HG03095 (cell line): ENCODE measurements at regions not wholly inside any gene's neighbourhood (a gene's known extent, or its start where the extent isn't known, plus 50 kb on each side); places are given as distances from the start of the nearest gene placed in this dataset.

Experiments
- ATAC-seq: cut with Tn5 transposase; IDR thresholded peaks from one replicate; pipeline ENCODE4 v1.9.1; 2021; ENCODE audit warnings: moderate library complexity; ENCODE audit not compliant: unreplicated experiment

GRCh38 chr11:15577519-15577918 is 462.8 kb downstream of the INSC start:
- ATAC-seq, result no peak

DNA sequence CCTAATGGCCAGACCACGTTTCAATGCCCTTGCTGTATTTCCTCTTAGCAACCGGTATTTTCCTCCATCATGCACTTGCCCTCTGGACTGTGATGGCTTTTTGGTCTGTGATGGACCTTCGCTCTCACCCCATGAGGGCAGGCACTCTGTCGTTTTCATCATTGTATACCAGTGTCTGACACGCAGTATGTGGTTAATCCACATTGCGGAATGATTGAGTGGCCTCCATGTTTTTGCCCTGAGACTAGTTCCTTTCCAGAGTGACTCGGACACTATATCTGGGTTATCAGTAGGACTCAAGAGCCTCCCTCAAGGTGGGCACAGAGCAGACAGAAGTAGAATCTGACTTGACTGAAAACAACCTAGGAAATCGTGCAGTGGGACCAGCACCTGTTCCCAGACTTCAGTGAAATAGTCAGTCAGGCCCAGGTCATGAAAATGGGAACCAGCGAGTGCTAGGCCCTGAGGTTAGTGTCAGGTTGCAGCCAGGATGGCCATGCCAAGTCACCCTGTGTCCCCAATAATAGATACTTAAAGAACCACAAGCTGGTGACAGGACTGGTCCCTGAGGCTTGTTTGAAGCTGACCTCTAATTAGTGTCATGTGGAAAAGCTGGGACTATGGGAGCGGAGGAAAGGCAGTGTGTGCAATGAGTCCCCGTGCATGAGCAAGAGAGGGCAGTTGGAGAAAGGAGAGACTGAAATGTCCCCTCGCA is 464.7 kb downstream of the INSC start:
- no peak for ATAC-seq

GRCh38 chr11:15580056-15580774 is 465.5 kb downstream of the INSC start:
- no peak for ATAC-seq

DNA sequence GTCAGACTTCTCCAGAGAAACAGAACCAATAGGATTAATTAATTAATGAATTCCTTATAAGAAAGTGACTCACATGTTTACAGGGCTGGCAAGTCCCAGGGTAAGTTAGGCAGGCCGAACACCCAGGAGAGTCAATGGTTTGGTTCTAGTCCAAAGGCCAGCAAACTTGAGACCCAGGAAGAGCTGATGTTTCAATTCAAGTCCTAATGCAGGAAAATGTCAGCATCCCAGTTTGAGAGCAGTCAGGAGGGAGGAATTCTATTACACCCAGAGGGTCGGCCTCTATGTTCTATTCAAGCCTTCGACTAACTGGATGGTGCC is 466.0 kb downstream of the INSC start:
- ATAC-seq, result no peak

- ATAC-seq, result no peak
Measured at GRCh38 chr11:15584158-15584557, 469.4 kb downstream of the INSC start.

DNA sequence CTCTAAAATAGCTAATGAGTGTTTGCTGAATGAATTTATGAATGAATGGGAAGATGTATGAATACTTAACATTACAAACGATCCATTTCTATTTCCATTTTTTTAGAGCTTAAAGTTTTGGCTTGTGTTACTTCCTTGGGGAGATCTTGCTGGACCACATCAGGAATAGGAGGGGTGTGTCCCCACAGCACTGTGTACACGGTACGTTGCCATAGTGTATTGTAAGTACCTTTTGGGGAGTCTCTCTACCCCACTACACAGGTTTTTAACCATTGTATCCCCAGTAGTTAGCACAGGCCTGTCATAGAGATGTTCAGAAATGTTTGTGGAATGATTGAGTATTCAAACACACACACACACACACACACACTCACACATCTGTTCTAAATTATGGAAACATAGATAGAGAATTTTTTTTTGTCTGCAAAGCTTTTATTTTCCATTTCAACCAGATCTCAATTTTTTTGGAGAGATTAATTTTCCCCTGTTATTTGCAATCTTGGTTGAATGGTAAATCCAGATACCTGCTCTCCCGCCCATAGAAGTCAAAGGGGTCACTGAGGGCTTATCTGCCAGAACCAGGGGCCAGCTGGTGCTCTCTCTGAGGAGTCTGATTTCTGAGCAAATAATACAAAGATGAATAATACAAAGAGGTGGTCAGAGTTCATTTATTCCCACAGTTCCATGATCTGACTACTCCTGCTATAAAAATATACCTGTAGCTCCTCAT is 471.0 kb downstream of the INSC start:
- ATAC-seq, result no peak

- ATAC-seq, result no peak
Measured at GRCh38 chr11:15586741-15587473, 472.2 kb downstream of the INSC start.

DNA sequence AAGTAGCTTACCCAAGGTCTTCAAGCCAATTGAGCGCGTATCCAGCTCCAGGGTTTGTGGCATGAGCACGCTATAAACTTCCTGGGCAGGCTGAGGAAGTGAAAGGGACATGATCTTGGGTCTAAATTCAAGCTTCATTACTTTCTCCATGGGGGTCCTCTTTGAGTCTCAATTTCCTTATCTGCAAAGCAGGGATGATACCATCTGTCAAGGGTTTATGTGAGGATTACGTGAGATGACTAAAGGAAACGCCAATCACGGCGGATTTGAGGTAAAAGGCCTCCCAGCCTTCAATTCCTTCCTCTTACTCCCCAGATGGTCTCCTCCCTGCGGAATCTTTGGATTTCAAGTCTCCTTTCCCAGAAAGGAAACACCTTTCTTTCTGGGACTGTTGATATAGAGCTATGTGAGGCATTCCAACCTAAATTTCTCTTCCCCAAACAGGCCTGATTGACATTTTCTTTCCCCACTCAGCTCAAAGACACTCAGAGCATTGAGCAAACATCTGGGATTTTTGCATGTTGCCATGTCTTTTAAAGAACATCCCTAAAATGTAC is 474.4 kb downstream of the INSC start:
- ATAC-seq, result no peak

GRCh38 chr11:15590132-15590531 is 475.4 kb downstream of the INSC start:
- no peak for ATAC-seq

- no peak for ATAC-seq
Measured at GRCh38 chr11:15591112-15591537, 476.4 kb downstream of the INSC start.

GRCh38 chr11:15594607-15595006 is 479.9 kb downstream of the INSC start:
- ATAC-seq, result no peak

- no peak for ATAC-seq
Measured at GRCh38 chr11:15599376-15599775, 484.7 kb downstream of the INSC start.

- ATAC-seq, result no peak
Measured at GRCh38 chr11:15602047-15602446, 487.3 kb downstream of the INSC start.

- ATAC-seq, result no peak
Measured at GRCh38 chr11:15602785-15603567, 488.3 kb downstream of the INSC start.

- no peak for ATAC-seq
Measured at GRCh38 chr11:15605094-15605493, 490.4 kb downstream of the INSC start.

GRCh38 chr11:15607361-15608036 is 492.8 kb downstream of the INSC start:
- no peak for ATAC-seq

GRCh38 chr11:15609445-15609844 is 494.7 kb downstream of the INSC start:
- no peak for ATAC-seq

- ATAC-seq, result no peak
Measured at GRCh38 chr11:15610881-15611280, 496.2 kb downstream of the INSC start.

DNA sequence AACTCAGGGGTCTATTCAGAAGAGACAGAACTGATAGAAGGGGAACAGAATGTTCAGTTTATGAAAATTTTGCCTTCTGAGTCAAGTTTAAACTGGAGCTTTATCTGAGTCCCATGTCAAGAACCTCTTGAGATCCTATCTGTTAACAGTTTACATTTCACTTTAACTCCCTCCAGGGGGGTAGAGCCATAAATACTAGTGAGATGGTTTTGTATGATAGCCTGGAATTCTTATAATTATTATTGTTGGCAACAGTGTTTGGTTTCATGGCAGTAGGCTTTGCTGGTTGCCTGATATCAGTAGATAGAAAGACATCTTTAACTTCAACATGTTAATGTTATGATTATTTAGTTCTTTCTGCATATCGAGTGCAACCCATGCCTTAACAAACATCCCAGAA is 498.5 kb downstream of the INSC start:
- ATAC-seq, result no peak

- no peak for ATAC-seq
Measured at GRCh38 chr11:15613789-15614188, 499.1 kb downstream of the INSC start.
